ENCODE measurements at regions not wholly inside any gene's neighbourhood (a gene's known extent, or its start where the extent isn't known, plus 50 kb on each side); places are given as distances from the start of the nearest gene placed in this dataset.
"Not testable (repeated sequence)": the region's sequence is repeated elsewhere in the genome, so short reads cannot be mapped to it uniquely, and the experiment has no call there.

DNA sequence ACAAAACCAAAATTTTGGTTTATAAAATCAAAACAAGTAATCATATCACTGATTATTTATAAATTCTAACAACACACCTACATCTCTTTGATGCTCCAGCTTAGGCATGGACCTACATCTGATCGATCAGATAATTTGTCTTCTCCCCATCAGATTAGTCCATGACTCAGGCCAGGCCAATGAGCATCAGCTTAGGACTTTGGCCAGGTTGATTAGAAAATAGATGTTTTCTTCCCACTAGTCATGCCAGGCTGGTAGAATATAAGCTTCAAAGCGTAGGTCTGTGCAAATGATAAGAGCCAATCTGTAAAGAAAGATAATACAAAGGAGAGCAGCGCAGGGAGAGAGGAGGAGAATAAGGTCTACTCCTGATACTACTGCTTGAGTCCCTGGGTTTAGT lies 1487.9 kb downstream of the FAM181B start:
- no peak for DNase-seq

- DNase-seq = no peak
Observed at GRCh38 chr11:81241672-81242275, 1491.9 kb downstream of the FAM181B start.

GRCh38 chr11:81237139-81237538 lies 1496.5 kb downstream of the FAM181B start:
- no peak for DNase-seq

DNA sequence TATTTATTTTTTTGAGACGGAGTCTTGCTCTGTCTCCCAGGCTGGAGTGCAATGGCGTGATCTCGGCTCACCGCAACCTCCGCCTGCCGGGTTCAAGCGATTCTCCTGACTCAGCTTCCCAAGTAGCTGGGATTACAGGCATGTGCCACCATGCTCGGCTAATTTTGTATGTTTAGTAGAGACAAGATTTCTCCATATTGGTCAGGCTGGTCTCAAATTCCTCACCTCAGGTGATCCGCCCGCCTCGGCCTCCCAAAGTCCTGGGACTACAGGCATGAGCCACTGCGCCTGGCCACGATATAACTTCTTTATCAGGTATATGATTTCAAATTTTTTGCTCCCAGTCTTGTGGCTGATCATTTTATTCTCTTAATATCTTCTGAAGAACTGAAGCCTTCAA lies 1506.3 kb downstream of the FAM181B start:
- not testable (repeated sequence) for DNase-seq

DNA sequence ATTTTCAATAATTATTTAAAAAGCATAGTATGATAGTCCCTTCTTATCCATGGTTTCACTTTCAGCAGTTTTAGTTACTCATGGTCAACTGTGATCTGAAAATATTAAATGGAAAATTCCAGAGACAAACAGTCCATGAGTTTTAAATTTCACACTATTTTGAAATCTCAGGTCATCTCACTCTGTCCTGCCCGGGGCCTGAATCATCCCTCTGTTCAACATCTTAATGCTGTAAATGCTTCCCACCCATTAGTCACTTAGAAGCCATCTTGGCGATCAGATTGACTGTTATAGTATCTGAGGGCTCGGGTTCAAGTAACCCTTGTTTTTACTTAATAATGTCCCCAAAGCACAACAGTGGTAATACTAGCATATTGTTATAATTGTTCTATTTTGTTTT lies 1509.3 kb downstream of the FAM181B start:
- no peak for DNase-seq

GRCh38 chr11:81222491-81222890 lies 1511.2 kb downstream of the FAM181B start:
- DNase-seq = no peak

DNA sequence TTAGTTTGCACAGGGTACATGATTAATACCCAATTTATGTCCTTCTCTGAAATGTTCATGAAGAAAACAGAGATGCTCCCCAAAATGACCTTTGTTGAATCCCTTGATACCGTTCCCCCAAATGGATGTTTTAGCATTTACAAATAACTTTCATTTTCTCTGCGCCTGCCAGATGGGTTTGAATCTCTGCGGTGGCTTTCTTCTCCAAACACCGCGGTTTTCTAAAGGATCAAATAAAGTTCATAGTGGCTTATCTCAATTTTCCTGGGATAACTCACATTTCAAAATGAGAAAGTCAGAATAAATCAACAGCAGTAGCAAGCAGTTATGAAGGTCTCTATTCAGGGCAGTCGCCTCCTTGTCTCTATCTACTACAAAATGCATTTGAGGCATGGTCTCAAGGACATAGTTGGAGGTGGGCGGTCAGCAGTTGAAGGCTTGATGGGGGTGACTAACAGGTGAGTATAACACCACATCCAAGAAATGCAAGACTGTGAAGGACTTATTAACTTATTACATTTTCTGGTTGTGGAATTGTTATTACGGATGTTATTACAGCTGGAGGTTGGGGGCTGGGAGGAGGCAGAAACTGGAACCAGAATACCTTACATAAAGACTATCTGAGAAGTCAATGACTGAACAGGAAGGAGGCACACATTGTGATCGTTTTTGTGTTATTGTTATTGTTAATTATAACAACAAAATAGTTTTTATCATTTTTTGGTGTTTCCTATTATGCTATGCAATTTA lies 1513.3 kb downstream of the FAM181B start:
- DNase-seq = no peak

DNA sequence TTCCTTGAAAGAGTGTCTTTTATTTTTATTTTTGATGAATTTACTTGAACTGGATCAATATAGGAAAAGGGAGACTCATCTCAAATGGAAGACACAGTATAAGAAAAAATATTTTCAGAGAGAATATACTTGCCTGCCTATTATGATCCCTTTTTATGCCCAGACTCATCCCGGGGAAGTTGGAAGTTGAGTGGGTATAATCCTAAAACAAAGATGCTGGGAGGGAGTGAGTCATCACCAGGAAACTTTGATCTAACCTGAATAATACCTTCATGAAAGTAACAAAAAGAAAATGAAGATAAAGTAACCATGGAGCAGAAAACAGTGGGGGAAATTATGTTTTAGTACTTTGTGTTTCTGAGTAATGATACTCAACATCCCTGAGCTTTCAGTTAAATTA lies 1514.0 kb downstream of the FAM181B start:
- no peak for DNase-seq

- no peak for DNase-seq
Observed at GRCh38 chr11:81218440-81218839, 1515.2 kb downstream of the FAM181B start.

- DNase-seq = no peak
Observed at GRCh38 chr11:81211050-81211449, 1522.6 kb downstream of the FAM181B start.

- no peak for DNase-seq
Observed at GRCh38 chr11:81207421-81208054, 1526.1 kb downstream of the FAM181B start.

GRCh38 chr11:81203876-81204275 lies 1529.8 kb downstream of the FAM181B start:
- DNase-seq = no peak

DNA sequence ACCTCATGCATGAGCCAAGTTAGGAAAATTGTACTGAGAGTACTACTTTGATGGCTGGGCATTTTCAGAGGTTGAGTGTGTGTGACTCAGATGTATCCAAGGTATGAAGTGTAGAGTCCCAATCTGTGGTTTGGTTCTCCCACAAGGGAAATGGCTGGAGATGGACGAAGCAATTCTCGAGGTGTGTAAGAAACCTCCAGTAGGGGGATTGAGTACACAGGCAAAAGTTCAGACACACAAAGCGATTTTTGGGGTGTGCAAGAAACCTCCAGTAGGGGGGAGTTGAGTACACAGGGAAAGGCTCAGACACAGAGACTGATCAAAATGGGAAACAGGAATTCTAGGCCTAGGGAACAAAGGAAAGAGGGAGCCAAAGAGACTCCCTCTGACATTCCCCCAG lies 1536.3 kb downstream of the FAM181B start:
- DNase-seq = no peak

DNA sequence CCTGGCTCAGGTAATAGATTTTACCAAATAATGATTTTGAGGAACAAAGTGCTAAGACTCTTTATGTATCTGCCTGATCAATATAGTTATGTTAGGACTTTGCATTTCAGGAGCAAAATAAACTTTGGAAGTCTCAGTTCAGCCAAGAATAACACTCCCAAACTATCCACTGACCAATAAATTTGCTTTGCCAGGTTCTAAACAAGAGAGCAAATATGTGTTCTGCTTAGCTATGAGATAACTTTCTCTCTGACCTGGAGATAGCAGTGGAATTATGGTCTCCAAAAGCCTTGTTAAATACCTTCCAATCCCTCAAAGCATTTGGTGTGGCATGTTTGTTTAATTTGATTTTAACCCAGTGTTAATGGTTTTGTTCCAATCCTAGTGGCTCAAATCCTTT lies 1541.1 kb downstream of the FAM181B start:
- DNase-seq = no peak

GRCh38 chr11:81190546-81190945 lies 1543.1 kb downstream of the FAM181B start:
- DNase-seq = no peak

- DNase-seq = not testable (repeated sequence)
Observed at GRCh38 chr11:81187033-81187432, 1546.6 kb downstream of the FAM181B start.

DNA sequence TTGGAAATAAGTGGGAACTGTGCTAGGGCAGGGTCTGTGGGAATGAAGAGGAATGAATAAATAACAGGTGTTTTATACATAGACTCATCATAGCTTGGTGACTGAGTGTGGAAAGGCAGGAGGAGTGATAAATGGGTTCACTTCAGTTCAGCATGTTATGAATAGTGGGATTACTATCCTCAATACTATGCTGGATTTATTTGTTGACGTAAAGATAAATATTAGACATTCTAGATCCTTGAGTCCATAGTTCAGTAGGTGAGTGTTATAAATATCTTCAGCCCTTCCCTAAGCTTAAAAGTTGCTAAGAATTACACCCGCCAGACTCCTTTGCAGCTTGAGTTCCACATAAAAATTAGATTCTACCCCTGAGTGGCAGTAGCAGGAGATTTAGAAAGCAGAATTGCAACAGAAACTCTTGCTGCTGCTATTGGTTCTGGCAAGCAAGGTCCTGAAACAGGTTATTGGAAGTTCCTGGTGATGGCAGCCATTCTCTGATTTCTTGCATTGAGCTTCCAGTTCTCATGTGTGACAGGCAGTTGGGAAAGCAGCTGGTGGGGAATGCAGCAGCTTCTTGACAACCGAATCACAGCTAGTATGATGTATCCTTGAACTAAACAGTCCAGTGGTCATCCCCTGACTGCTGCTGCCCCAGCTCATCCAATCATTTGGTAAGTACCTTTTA lies 1558.9 kb downstream of the FAM181B start:
- no peak for DNase-seq

- no peak for DNase-seq
Observed at GRCh38 chr11:81165164-81165563, 1568.5 kb downstream of the FAM181B start.

- DNase-seq = no peak
Observed at GRCh38 chr11:81159900-81160299, 1573.8 kb downstream of the FAM181B start.

GRCh38 chr11:81135570-81135969 lies 1598.1 kb downstream of the FAM181B start:
- no peak for DNase-seq

DNA sequence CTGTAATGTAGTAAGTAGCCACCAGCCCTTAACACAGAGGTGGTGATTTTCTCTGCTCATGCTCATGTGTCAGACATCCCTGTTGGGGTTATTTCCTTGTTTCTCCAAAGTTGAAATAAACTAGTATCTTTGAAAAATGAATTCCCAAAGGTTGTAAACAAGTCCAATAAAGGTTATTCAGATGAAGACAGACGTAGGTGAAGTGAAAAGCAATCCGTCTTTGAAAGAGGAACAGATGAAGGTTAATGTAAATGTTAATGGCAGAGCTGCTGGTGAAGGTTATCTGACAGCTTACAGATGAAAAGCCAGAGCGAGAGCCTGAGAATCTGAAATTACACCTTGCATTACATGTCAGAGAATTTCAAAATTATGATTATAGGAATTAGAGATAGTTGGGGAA lies 1604.0 kb downstream of the FAM181B start:
- DNase-seq = no peak

- DNase-seq = no peak
Observed at GRCh38 chr11:81112718-81113117, 1620.9 kb downstream of the FAM181B start.

DNA sequence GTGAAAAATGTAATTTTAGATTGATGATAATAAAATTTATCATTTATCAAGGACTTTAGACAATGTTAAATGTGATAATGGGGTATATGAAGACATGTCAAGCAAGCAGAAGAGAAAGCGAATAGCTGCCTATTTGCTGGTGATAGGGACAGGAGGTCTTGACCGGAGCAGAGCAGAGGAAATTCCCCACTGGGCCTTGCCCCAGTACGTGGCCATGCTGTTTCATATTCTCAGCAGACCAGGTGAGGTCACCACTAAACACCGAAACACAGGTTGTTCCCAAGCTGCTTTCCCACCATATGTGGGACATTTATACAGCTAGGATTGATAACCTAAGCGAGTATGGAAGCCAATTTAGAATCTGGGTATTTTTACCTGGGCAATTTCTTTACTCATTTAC lies 1629.6 kb downstream of the FAM181B start:
- no peak for DNase-seq

DNA sequence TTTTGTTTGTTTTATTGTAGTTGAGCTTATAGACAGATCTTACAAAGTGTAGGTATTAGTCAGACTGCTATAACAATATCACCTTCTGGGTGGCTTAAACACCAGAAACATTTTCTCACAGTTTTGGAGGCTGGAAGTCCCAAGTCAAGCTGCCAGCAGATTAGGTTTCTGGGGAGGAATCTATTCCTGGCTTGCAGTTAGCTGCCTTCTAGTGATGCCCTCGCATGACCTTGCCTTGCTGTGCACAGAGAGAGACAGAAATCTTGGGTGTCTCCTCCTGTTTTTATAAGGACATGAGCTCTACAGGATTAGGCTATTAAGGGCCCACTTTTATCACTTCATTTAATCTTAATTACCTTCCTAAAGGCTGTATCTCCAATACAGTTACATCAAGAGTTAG lies 1635.2 kb downstream of the FAM181B start:
- no peak for DNase-seq
